Left ventricle myocardium inferior (tissue), 1 donor: ENCODE measurements at regions not wholly inside any gene's neighbourhood (a gene's known extent, or its start where the extent isn't known, plus 50 kb on each side); places are given as distances from the start of the nearest gene placed in this dataset.

Source experiments
- DNase-seq: peaks from one replicate; pipeline ENCODE4 v3.0.0-alpha.2; 2020
- H3K27ac ChIP-seq: fragments of 200-600 bp; replicated peaks from 2 replicates; pipeline ENCODE4 v1.8.0; 2021
- H3K27me3 ChIP-seq: fragments of 200-600 bp; 2 replicates; pipeline ENCODE4 v1.8.0; 2021; ENCODE audit warnings: low read depth
- H3K36me3 ChIP-seq: fragments of 200-600 bp; 2 replicates; pipeline ENCODE4 v1.8.0; 2021
- H3K4me1 ChIP-seq: fragments of 200-600 bp; 2 replicates; pipeline ENCODE4 v1.8.0; 2021
- H3K4me3 ChIP-seq: fragments of 200-600 bp; 2 replicates; pipeline ENCODE4 v1.8.0; 2021; ENCODE audit warnings: mild to moderate bottlenecking, moderate library complexity
- H3K9me3 ChIP-seq: fragments of 200-600 bp; replicated peaks from 2 replicates; pipeline ENCODE4 v1.8.0; 2021
- intact Hi-C: fragments of 100-400 bp; cut with micrococcal nuclease; formaldehyde crosslinking; loops from one replicate; pipeline ENCODE4 v1.11.0; 2022
- TF ChIP-seq, protein P1 (sequence below): fragments of 200-600 bp; IDR thresholded peaks from 2 replicates; pipeline ENCODE4 v1.8.0; 2021; ENCODE audit warnings: antibody characterized with exemption, mild to moderate bottlenecking, borderline replicate concordance
- donor health status: DM: no; HTN: yes; CAD: no; lungs with severe emphysema.

DNA sequence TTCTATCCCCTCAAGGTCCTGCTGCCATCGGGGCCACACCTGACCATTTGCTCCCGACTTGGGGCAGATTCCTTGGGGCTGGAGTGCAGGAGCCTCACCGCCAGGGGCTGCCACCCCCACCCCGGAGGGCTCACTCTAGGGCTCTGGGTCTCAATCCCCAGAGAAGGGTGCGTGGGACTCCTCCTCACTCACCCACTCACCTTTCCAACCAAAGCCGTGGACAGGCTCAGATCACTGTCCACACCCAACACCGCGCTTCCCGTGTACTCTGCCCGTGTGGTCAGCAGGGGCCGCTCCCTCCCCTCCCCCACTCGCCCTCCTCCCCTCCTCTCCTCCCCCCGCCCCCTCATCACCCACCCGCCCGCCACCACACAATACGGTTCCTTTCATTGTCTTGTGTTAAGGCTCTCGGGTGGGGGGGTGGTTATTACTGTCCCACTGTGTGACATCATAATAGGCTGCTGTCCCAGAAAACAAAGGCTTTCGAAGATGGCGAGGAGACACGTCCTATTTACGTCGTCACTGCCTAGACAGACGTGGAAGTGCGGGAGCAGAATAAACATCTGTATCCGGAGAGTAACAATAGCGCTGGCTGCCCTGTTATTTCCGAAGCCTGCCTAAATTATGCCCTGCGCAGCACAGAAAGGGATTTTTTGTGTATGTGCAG is 85.8 kb downstream of the YTHDF1 start:
- H3K27me3 ChIP-seq: peaks cover 91% of the 10 kb centered on the region

DNA sequence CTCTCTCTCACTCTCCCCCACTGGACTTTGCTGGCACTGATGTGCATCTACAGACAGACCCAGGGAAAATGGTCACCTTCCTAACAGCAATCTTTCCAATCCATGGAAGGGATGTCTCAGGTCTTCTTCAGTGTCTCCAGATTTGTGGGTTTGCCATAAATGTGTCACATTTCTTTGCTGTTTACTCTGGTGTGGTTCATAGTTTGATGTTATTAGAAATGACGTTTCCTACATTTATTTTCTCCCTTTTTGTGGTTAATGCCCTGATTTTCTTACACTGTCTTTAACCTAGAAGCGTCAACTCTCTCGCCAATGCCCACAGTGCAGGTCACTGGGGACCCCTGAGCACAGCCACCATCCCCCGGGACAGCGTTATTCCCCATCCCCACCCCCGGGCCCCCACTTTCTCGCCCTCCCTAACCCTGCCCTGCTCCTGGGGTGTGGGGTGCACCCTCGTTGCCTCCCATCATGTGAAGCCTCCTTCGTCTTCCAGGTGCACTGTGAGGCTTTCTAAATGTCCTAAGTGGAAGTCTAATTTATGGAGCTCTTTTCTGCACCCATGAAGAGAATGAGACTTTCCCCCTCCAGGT is 86.5 kb downstream of the YTHDF1 start:
- H3K4me3 ChIP-seq: no peak overlapping the region
- DNase-seq: no peak
- no peak overlapping the region for H3K27ac ChIP-seq
- no peaks in the 10 kb centered on the region for H3K36me3 ChIP-seq
- intact Hi-C loops: no loop called here
- no peaks in the 10 kb centered on the region for H3K4me1 ChIP-seq
- H3K27me3 ChIP-seq: peaks cover 98% of the 10 kb centered on the region
- no peaks in the 10 kb centered on the region for H3K9me3 ChIP-seq
- TF ChIP-seq, protein P1, sequence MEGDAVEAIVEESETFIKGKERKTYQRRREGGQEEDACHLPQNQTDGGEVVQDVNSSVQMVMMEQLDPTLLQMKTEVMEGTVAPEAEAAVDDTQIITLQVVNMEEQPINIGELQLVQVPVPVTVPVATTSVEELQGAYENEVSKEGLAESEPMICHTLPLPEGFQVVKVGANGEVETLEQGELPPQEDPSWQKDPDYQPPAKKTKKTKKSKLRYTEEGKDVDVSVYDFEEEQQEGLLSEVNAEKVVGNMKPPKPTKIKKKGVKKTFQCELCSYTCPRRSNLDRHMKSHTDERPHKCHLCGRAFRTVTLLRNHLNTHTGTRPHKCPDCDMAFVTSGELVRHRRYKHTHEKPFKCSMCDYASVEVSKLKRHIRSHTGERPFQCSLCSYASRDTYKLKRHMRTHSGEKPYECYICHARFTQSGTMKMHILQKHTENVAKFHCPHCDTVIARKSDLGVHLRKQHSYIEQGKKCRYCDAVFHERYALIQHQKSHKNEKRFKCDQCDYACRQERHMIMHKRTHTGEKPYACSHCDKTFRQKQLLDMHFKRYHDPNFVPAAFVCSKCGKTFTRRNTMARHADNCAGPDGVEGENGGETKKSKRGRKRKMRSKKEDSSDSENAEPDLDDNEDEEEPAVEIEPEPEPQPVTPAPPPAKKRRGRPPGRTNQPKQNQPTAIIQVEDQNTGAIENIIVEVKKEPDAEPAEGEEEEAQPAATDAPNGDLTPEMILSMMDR: no peak

More for the DNA sequence above, 85.8 kb downstream of the YTHDF1 start:
- H3K27ac ChIP-seq: no peak overlapping the region
- H3K4me3 ChIP-seq: no peak overlapping the region
- H3K36me3 ChIP-seq: no peaks in the 10 kb centered on the region
- intact Hi-C loops: no loop called here
- TF ChIP-seq, protein P1: no peak
- no peaks in the 10 kb centered on the region for H3K4me1 ChIP-seq
- no peak for DNase-seq
- no peaks in the 10 kb centered on the region for H3K9me3 ChIP-seq

DNA sequence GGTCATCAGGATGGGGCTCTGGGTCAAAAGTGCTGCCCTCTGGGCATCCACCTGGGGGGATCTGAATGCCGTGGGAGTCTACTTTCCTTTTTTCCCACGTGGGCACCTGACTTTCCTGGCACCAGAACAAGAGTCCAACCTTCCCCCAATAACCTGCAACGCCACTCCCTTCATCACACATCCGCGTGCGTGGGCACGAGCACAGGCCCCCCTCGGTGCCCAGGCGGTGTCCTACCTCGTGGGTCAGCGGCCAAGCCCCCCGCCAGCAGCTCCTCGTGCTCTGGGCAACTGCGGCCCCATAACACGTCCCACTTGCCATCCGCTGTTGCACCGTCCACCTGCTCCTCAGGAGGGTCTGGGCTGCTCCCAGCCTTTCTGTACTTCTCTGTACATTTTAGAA is 87.0 kb downstream of the YTHDF1 start:
- TF ChIP-seq, protein P1: no peak
- Histone ChIP-seq H3K9me3 (no peaks in the 10 kb centered on the region), H3K4me1 (no peaks in the 10 kb centered on the region), H3K27me3 (peaks cover 100% of the 10 kb centered on the region), H3K4me3 (no peak overlapping the region), H3K36me3 (no peaks in the 10 kb centered on the region), H3K27ac (no peak overlapping the region)
- DNase-seq: peak; percentile 3
- intact Hi-C loops: no loop called here

DNA sequence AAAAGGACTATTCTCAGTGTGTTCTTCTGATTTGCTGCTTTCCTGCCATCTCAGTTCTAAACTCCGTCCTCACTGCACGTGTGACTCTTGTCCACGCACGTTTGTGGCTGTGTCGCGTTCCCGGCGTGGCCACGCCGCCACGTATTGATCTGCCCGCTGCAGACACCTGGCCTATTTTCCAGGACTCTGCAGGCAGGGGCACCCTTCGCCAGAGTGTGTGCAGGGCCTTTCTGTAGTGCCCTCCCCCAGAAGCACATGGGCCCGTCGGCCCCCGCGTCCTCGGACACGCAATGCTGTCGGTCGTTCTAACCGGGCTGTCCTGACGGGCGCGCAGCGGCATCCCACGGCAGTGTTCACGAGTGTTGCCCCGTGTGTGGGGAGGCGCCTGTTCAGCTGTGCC is 87.6 kb downstream of the YTHDF1 start:
- no peaks in the 10 kb centered on the region for H3K36me3 ChIP-seq
- H3K27me3 ChIP-seq: peaks cover 100% of the 10 kb centered on the region
- DNase-seq: peak; percentile 4
- H3K4me1 ChIP-seq: no peaks in the 10 kb centered on the region
- H3K9me3 ChIP-seq: peaks cover 1% of the 10 kb centered on the region
- H3K27ac ChIP-seq: no peak overlapping the region
- H3K4me3 ChIP-seq: no peak overlapping the region
- TF ChIP-seq, protein P1: no peak
- intact Hi-C loops: no loop called here

DNA sequence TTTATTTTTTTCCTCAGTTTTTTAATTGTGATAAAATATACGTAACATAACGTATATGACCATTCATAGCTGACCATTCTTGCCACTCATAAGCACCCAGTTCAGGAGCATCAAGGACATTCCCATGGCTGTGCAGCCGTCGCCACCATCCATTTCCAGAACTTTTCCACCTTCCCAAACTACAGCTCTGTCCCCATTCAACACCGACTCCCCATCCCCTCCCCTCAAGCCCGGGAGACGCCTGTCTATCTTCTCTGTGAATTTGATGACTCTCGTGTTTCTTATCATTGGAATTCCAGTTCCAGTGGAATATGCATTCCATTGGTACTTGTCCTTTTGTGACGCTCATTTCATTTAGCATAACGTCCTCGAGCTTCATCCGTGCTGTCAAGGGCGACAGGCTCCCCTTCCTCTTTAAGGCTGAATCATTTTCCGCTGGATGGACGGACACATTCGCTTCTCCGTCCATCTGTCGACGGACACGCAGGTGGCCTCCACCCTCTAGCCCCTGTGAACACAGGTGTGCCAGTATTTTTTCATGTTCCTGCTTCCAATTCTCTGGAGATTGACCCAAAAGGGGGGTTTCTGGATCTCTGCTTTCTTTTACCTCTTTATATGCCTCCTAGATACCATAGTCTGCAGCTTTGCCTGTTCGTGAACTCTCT is 88.1 kb downstream of the YTHDF1 start:
- no peak overlapping the region for H3K4me3 ChIP-seq
- no peaks in the 10 kb centered on the region for H3K4me1 ChIP-seq
- H3K9me3 ChIP-seq: peaks cover 7% of the 10 kb centered on the region
- TF ChIP-seq, protein P1: no peak
- no peak for DNase-seq
- peaks cover 100% of the 10 kb centered on the region for H3K27me3 ChIP-seq
- H3K27ac ChIP-seq: no peak overlapping the region
- no peaks in the 10 kb centered on the region for H3K36me3 ChIP-seq
- intact Hi-C loops: no loop called here
